K562 (cell line): ENCODE measurements at regions not wholly inside any gene's neighbourhood (a gene's known extent, or its start where the extent isn't known, plus 50 kb on each side); places are given as distances from the start of the nearest gene placed in this dataset.

Source experiments
- CEBPZ ChIP-seq: fragments of 150-350 bp; IDR thresholded peaks from 2 replicates; pipeline ENCODE4 v1.6.1; 2014; ENCODE audit warnings: low read depth, mild to moderate bottlenecking, low read length, borderline replicate concordance
- DACH1 ChIP-seq: fragments of 450-650 bp; IDR thresholded peaks from 2 replicates; pipeline ENCODE4 v1.6.1; 2018; ENCODE audit not compliant: partially characterized antibody
- FIP1L1 ChIP-seq: fragments of 200-400 bp; formaldehyde crosslinking; IDR thresholded peaks from 2 replicates; pipeline ENCODE4 v1.6.1; 2018; ENCODE audit warnings: mild to moderate bottlenecking, low read depth, low read length; ENCODE audit not compliant: poor library complexity, severe bottlenecking
- HMG20A ChIP-seq: fragments of 450-650 bp; formaldehyde crosslinking; conservative IDR thresholded peaks from 2 replicates; pipeline ENCODE4 v1.4.0; 2020; ENCODE audit warnings: mild to moderate bottlenecking, mixed read lengths
- HNRNPH1 ChIP-seq: fragments of 200-400 bp; formaldehyde crosslinking; optimal IDR thresholded peaks from 2 replicates; pipeline ENCODE3; 2017; ENCODE audit warnings: low read depth, mild to moderate bottlenecking, low read length, moderate library complexity
- JUND ChIP-seq, 2 experiments: IDR thresholded peaks; 2 replicates in 1 of 2; 3 replicates in 1 of 2; pipeline ENCODE4 v1.6.1; 2011; ENCODE audit warnings: borderline replicate concordance in 2 of 2, low read depth in 2 of 2, low read length in 2 of 2, improper control_type of control experiment in 1 of 2, missing biosample characterization in 1 of 2, missing genetic modification characterization in 1 of 2, missing genetic modification reagents in 1 of 2
- MCM3 ChIP-seq: fragments of 450-650 bp; IDR thresholded peaks from 2 replicates; pipeline ENCODE4 v1.6.1; 2016
- RBM17 ChIP-seq: fragments of 200-400 bp; formaldehyde crosslinking; IDR thresholded peaks from 2 replicates; pipeline ENCODE4 v1.6.1; 2017; ENCODE audit warnings: low read depth, mild to moderate bottlenecking, low read length, borderline replicate concordance
- SAP30 ChIP-seq: fragments of 200-600 bp; sonication (generic); IDR thresholded peaks from 2 replicates; pipeline ENCODE4 v1.6.1; 2012; ENCODE audit warnings: borderline replicate concordance, low read depth, mild to moderate bottlenecking, moderate library complexity, low read length, control low read depth, inconsistent platforms; ENCODE audit not compliant: insufficient read depth, poor library complexity, severe bottlenecking
- SMARCB1 ChIP-seq: IDR thresholded peaks from 2 replicates; pipeline ENCODE4 v1.6.1; 2011; ENCODE audit warnings: improper control_type of control experiment, low read depth; ENCODE audit not compliant: insufficient read length
- TCF7 ChIP-seq: sonication (generic); IDR thresholded peaks from 2 replicates; pipeline ENCODE4 v1.6.1; 2016; ENCODE audit warnings: antibody characterized with exemption, borderline replicate concordance
- TFAM ChIP-seq: fragments of 250-450 bp; sonication (Bioruptor Pico); conservative IDR thresholded peaks from 2 replicates; pipeline ENCODE4 v1.5.0; 2021; ENCODE audit warnings: mild to moderate bottlenecking, moderate library complexity
- TGIF2 ChIP-seq: sonication (generic); formaldehyde crosslinking; IDR thresholded peaks from 2 replicates; pipeline ENCODE4 v1.8.1; 2022; ENCODE audit warnings: mild to moderate bottlenecking, missing genetic modification reagents, moderate library complexity
- TOE1 ChIP-seq, 2 experiments: fragments of 450-650 bp in 1 of 2; sonication (generic) in 1 of 2; formaldehyde crosslinking in 1 of 2; IDR thresholded peaks; 2 replicates each; pipeline versions ENCODE4 v1.7.1 to v1.8.0; 2016 to 2022; ENCODE audit warnings: borderline replicate concordance in 2 of 2, mild to moderate bottlenecking in 2 of 2, antibody characterized with exemption in 1 of 2, inconsistent platforms in 1 of 2, low read depth in 1 of 2, missing genetic modification reagents in 1 of 2, moderate library complexity in 1 of 2
- USF2 ChIP-seq: sonication (generic); formaldehyde crosslinking; IDR thresholded peaks from 2 replicates; pipeline ENCODE4 v1.5.0; 2020; ENCODE audit warnings: missing genetic modification reagents
- ZNF507 ChIP-seq: conservative IDR thresholded peaks from 2 replicates; pipeline ENCODE4 v1.6.1; 2017; ENCODE audit warnings: missing genetic modification characterization, missing compliant biosample characterization
- ZNF695 ChIP-seq: fragments of 450-650 bp; formaldehyde crosslinking; IDR thresholded peaks from 2 replicates; pipeline ENCODE4 v1.4.0; 2020; ENCODE audit warnings: mild to moderate bottlenecking, moderate library complexity
- ZSCAN29 ChIP-seq: fragments of 450-650 bp; IDR thresholded peaks from 2 replicates; pipeline ENCODE4 v1.6.1; 2017
- ZSCAN32 ChIP-seq: fragments of 450-650 bp; formaldehyde crosslinking; IDR thresholded peaks from 2 replicates; pipeline ENCODE4 v1.4.0; 2020; ENCODE audit warnings: mild to moderate bottlenecking, moderate library complexity
- TF ChIP-seq, protein P1 (sequence below): fragments of 250-450 bp; sonication (Bioruptor Pico); IDR thresholded peaks from 2 replicates; pipeline ENCODE4 v1.4.0; 2020; ENCODE audit warnings: mild to moderate bottlenecking, moderate library complexity, borderline replicate concordance

DNA sequence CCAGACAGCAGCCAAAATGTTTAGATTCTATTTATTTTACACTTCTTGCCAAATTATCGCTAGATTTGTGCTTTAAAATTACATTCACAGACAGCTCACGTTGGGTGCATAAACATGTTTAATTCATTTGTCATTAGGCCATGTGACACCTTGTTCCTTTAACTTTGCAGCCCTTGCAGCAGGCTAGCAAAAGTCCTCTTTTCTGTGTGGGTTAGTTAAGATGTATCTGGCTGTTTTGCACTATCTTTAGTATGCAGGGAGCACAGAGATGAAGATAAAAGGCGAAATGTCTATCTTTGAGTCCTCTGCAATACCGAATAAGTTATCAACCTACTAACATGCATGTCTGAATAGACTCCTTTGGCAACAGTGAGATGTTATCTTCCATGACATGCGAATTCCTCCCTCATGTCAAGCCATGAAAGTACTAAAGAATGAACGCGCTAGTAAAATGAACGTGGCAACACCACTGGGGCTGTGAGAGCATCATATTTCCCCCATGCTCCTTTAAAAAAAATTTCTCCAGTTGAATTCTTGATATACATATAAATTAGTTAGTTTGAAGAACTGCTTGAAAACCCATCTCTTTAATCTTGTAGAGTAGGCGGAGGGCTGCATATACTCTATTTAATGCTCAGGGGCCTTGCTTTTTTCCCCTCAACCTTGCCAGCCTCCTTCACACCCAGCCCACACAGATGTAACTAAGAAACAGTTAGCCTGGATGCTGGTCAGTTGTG is 620.4 kb upstream of the NR2F2 start (continued):
- no peak for TF ChIP-seq CEBPZ
- TF ChIP-seq TGIF2 (CRISPR knock-in tag) = no peak
- TF ChIP-seq, protein P1, sequence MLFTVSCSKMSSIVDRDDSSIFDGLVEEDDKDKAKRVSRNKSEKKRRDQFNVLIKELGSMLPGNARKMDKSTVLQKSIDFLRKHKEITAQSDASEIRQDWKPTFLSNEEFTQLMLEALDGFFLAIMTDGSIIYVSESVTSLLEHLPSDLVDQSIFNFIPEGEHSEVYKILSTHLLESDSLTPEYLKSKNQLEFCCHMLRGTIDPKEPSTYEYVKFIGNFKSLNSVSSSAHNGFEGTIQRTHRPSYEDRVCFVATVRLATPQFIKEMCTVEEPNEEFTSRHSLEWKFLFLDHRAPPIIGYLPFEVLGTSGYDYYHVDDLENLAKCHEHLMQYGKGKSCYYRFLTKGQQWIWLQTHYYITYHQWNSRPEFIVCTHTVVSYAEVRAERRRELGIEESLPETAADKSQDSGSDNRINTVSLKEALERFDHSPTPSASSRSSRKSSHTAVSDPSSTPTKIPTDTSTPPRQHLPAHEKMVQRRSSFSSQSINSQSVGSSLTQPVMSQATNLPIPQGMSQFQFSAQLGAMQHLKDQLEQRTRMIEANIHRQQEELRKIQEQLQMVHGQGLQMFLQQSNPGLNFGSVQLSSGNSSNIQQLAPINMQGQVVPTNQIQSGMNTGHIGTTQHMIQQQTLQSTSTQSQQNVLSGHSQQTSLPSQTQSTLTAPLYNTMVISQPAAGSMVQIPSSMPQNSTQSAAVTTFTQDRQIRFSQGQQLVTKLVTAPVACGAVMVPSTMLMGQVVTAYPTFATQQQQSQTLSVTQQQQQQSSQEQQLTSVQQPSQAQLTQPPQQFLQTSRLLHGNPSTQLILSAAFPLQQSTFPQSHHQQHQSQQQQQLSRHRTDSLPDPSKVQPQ = no peak
- TF ChIP-seq MCM3 = no peak
- TF ChIP-seq JUND (IDR thresholded peaks at IDR 0.05; ENCODE audit: borderline replicate concordance, low read depth, low read length) = no peak; the same call in 1 of the 2 replicates
- peak; percentile 73; the same call in 2 of the 3 replicates for TF ChIP-seq JUND (tag; IDR thresholded peaks at IDR 0.05; ENCODE audit: borderline replicate concordance, low read depth, low read length)
- no peak for TF ChIP-seq HNRNPH1
- TF ChIP-seq ZSCAN29 = no peak
- peak; percentile 79 for TF ChIP-seq DACH1
- no peak for TF ChIP-seq TFAM (CRISPR knock-in tag)
- no peak for TF ChIP-seq FIP1L1
- TF ChIP-seq ZNF507 (tag) = no peak
- no peak for TF ChIP-seq RBM17
- 0 out of 2 replicates have a peak, but pooled peaks have one; percentile 36 for TF ChIP-seq TCF7
- TF ChIP-seq ZSCAN32 (CRISPR knock-in tag) = no peak
- TF ChIP-seq SAP30 = no peak
- TF ChIP-seq ZNF695 (CRISPR knock-in tag) = no peak
- peak; percentile 62 for TF ChIP-seq USF2 (CRISPR knock-in tag)
- no peak for TF ChIP-seq SMARCB1
- no peak for TF ChIP-seq HMG20A (CRISPR knock-in tag)
- TF ChIP-seq TOE1 (IDR thresholded peaks at IDR 0.05; ENCODE audit: borderline replicate concordance) = peak; percentile 81
- no peak for TF ChIP-seq TOE1 (CRISPR knock-in tag; IDR thresholded peaks at IDR 0.05; ENCODE audit: borderline replicate concordance, low read depth)
